Endothelial cell of umbilical vein (primary cell): ENCODE measurements at regions not wholly inside any gene's neighbourhood (a gene's known extent, or its start where the extent isn't known, plus 50 kb on each side); places are given as distances from the start of the nearest gene placed in this dataset.

ENCODE experiments used
- BruUV-seq: library from RNA; stranded (reverse); fragments of 400-500 nt; replicated peaks from 2 replicates; lab custom pipeline; 2021; lab: Mats Ljungman, UMichigan
- CTCF ChIA-PET: fragments of 300-600, 350-600 bp; sonication (Branson Sonifier 250); formaldehyde crosslinking; loops from one replicate; lab custom pipeline; 2021; ENCODE audit warnings: antibody characterized with exemption, inconsistent platforms; lab: Charles Lee
- POLR2A ChIA-PET: fragments of 300-600, 350-600 bp; sonication (Branson Sonifier 250); formaldehyde crosslinking; loops from one replicate; lab custom pipeline; 2021; ENCODE audit warnings: antibody characterized with exemption, inconsistent platforms; lab: Charles Lee
- DNase-seq: peaks from one replicate; pipeline ENCODE4 v3.0.0-alpha.2; 2011; ENCODE audit warnings: low read depth, low spot score
- FAIRE-seq: peaks from 2 replicates; lab custom pipeline; 2011; peaks lifted over from hg19 to GRCh38; lab: Jason Lieb, UNC
- H2AFZ ChIP-seq: 2 replicates; pipeline ENCODE4 v1.6.0; 2012; ENCODE audit warnings: low read depth, low read length, control low read depth, inconsistent platforms
- H3K27ac ChIP-seq: 2 replicates; pipeline ENCODE4 v1.5.1; 2011; ENCODE audit warnings: low read depth, mild to moderate bottlenecking, control low read depth, low read length, moderate library complexity; ENCODE audit not compliant: insufficient read depth
- H3K27me3 ChIP-seq, 2 experiments: 2 replicates each; pipeline versions ENCODE4 v1.6.0 to v1.6.1; 2011; ENCODE audit warnings: low read length in 2 of 2, mixed read lengths in 1 of 2; ENCODE audit not compliant: control insufficient read depth in 2 of 2, insufficient read depth in 2 of 2
- H3K36me3 ChIP-seq, 2 experiments: 2 replicates in 1 of 2; 3 replicates in 1 of 2; pipeline ENCODE4 v1.5.1; 2011; ENCODE audit warnings: low read length in 2 of 2, mild to moderate bottlenecking in 1 of 2, moderate library complexity in 1 of 2; ENCODE audit not compliant: control insufficient read depth in 2 of 2, insufficient read depth in 2 of 2; ENCODE audit errors: extremely low read depth in 1 of 2
- H3K4me1 ChIP-seq: 3 replicates; pipeline ENCODE4 v1.5.1; 2011; ENCODE audit warnings: mild to moderate bottlenecking, low read length; ENCODE audit not compliant: control insufficient read depth, insufficient read depth; ENCODE audit errors: extremely low read depth
- H3K4me2 ChIP-seq: 2 replicates; pipeline ENCODE4 v1.6.1; 2011; ENCODE audit warnings: low read length, control low read depth, mixed read lengths; ENCODE audit not compliant: insufficient read depth
- H3K4me3 ChIP-seq, 3 experiments: fragments of 200-600 bp in 1 of 3; sonication (generic), shearing (Covaris generic) in 1 of 3; replicated peaks in 1 of 3; 2 replicates each; pipeline ENCODE4 v1.5.1; 2011 to 2016; ENCODE audit warnings: control low read depth in 3 of 3, low read length in 3 of 3, mild to moderate bottlenecking in 2 of 3, inconsistent platforms in 1 of 3, low read depth in 1 of 3, moderate library complexity in 1 of 3; ENCODE audit not compliant: insufficient read depth in 1 of 3
- H3K79me2 ChIP-seq: 2 replicates; pipeline ENCODE4 v1.6.0; 2012; ENCODE audit warnings: low read length, inconsistent platforms; ENCODE audit not compliant: control insufficient read depth, insufficient read depth
- H3K9ac ChIP-seq: replicated peaks from 2 replicates; pipeline ENCODE3; 2011; ENCODE audit warnings: low read length, control low read depth; ENCODE audit not compliant: insufficient read depth; ENCODE audit errors: extremely low read depth
- H3K9me1 ChIP-seq: replicated peaks from 3 replicates; pipeline ENCODE4 v1.6.0; 2011; ENCODE audit warnings: mild to moderate bottlenecking, low read length; ENCODE audit not compliant: control insufficient read depth, insufficient read depth; ENCODE audit errors: extremely low read depth
- H3K9me3 ChIP-seq: replicated peaks from 2 replicates; pipeline ENCODE4 v1.5.1; 2012; ENCODE audit warnings: low read length, inconsistent platforms; ENCODE audit not compliant: control insufficient read depth, insufficient read depth
- H4K20me1 ChIP-seq: replicated peaks from 2 replicates; pipeline ENCODE3; 2011; ENCODE audit warnings: mild to moderate bottlenecking, low read length; ENCODE audit not compliant: control insufficient read depth, insufficient read depth; ENCODE audit errors: extremely low read depth
- EZH2 ChIP-seq: IDR thresholded peaks from 2 replicates; pipeline ENCODE4 v1.6.1; 2012; ENCODE audit warnings: borderline replicate concordance, low read depth, mild to moderate bottlenecking, moderate library complexity, low read length, inconsistent platforms; ENCODE audit not compliant: severe bottlenecking
- FOS ChIP-seq: IDR thresholded peaks from 2 replicates; pipeline ENCODE4 v1.6.1; 2011; ENCODE audit warnings: mild to moderate bottlenecking, low read length, moderate library complexity, borderline replicate concordance; ENCODE audit not compliant: insufficient read depth
- GATA2 ChIP-seq: IDR thresholded peaks from 2 replicates; pipeline ENCODE4 v1.7.0; 2011; ENCODE audit warnings: low read depth, mild to moderate bottlenecking, moderate library complexity, mixed read lengths, low read length; ENCODE audit not compliant: insufficient read length, insufficient read depth
- JUN ChIP-seq: IDR thresholded peaks from 2 replicates; pipeline ENCODE4 v1.6.1; 2011; ENCODE audit warnings: borderline replicate concordance, low read depth; ENCODE audit not compliant: insufficient read length, insufficient read depth
- MYC ChIP-seq: IDR thresholded peaks from one replicate; pipeline ENCODE4 v1.6.1; 2011; ENCODE audit warnings: mild to moderate bottlenecking, low read depth, low read length
- POLR2A ChIP-seq: IDR thresholded peaks from 2 replicates; pipeline ENCODE4 v1.6.1; 2012; ENCODE audit warnings: low read depth, mild to moderate bottlenecking, control low read depth, low read length
- POLR2AphosphoS5 ChIP-seq: IDR thresholded peaks from 2 replicates; pipeline ENCODE4 v1.6.1; 2012; ENCODE audit warnings: low read depth, mild to moderate bottlenecking, control low read depth, low read length, moderate library complexity; ENCODE audit not compliant: insufficient read depth
- dilution Hi-C: fragments of 300-500 bp; cut with MboI; formaldehyde crosslinking; loops from one replicate; pipeline ENCODE4 v1.15.0; 2019; ENCODE audit warnings: low sequenced_read_pairs; ENCODE audit not compliant: extremely low pct_ligation_motif_present
- intact Hi-C: fragments of 100-400 bp; cut with micrococcal nuclease; formaldehyde crosslinking; loops from one replicate; pipeline ENCODE4 v1.10.0; 2022
- TF ChIP-seq, protein P1 (sequence below), 2 donors: IDR thresholded peaks; 1 replicate in 1 of 2; 2 replicates in 1 of 2; pipeline ENCODE4 v1.5.1; 2011; ENCODE audit warnings: low read length in 2 of 2, mild to moderate bottlenecking in 2 of 2, moderate library complexity in 2 of 2, control low read depth in 1 of 2, inconsistent platforms in 1 of 2, low read depth in 1 of 2; ENCODE audit not compliant: insufficient read depth in 1 of 2; ENCODE audit errors: extremely low read depth in 1 of 2
- TF ChIP-seq, protein P2 (sequence below): IDR thresholded peaks from 2 replicates; pipeline ENCODE4 v1.6.1; 2011; ENCODE audit not compliant: insufficient read depth, insufficient read length

DNA sequence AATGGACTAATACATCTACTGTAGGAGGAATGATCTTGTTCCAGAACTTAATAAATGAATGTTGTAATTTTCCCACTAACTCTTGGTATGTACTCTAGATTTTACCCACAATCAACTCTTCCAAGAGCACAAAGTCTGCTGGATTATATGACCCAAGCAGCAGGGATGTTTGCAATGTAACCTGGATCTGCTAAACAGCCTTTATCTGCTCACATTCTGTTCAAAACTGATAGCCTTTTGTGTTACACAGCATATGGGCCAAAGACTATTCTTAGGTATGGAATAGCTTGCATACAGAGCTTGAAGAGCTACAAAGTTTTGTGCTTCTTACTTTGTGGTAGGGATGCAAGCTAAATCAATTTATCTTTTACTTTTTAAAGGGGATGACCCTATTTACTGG, 213.7 kb upstream of the DCN start:
- BruUV-seq: no TSS peak
- Histone ChIP-seq H3K27ac (no peak overlapping the region), H2AFZ (no peak overlapping the region), H3K36me3 (no peaks in the 10 kb centered on the region), H3K4me2 (no peak overlapping the region), H3K9me3 (no peaks in the 10 kb centered on the region), H3K79me2 (no peaks in the 10 kb centered on the region), H3K9ac (no peak overlapping the region), H3K9me1 (no peaks in the 10 kb centered on the region), H3K27me3 (no peaks in the 10 kb centered on the region), H4K20me1 (no peaks in the 10 kb centered on the region), H3K4me1 (peaks cover 20% of the 10 kb centered on the region), H3K4me3 (no peak overlapping the region)
- ChIA-PET POLR2A (no interaction called here), CTCF (interaction anchor here (1.1 to 1.4 kb wide), 2 partner anchors 14 to 15 kb away, joined by 3 to 4 read pairs; no protein-coding TSS in a partner anchor)
- TF ChIP-seq JUN (no peak), MYC (no peak), EZH2 (no peak), GATA2 (no peak), POLR2AphosphoS5 (no peak), POLR2A (no peak), FOS (no peak)
- TF ChIP-seq, protein P1, sequence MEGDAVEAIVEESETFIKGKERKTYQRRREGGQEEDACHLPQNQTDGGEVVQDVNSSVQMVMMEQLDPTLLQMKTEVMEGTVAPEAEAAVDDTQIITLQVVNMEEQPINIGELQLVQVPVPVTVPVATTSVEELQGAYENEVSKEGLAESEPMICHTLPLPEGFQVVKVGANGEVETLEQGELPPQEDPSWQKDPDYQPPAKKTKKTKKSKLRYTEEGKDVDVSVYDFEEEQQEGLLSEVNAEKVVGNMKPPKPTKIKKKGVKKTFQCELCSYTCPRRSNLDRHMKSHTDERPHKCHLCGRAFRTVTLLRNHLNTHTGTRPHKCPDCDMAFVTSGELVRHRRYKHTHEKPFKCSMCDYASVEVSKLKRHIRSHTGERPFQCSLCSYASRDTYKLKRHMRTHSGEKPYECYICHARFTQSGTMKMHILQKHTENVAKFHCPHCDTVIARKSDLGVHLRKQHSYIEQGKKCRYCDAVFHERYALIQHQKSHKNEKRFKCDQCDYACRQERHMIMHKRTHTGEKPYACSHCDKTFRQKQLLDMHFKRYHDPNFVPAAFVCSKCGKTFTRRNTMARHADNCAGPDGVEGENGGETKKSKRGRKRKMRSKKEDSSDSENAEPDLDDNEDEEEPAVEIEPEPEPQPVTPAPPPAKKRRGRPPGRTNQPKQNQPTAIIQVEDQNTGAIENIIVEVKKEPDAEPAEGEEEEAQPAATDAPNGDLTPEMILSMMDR (IDR thresholded peaks at IDR 0.05; ENCODE audit: extremely low read depth in 1 of 2, insufficient read depth in 1 of 2, low read depth in 1 of 2, low read length in 2 of 2): no peak
- TF ChIP-seq, protein P2, sequence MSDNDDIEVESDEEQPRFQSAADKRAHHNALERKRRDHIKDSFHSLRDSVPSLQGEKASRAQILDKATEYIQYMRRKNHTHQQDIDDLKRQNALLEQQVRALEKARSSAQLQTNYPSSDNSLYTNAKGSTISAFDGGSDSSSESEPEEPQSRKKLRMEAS: no peak
- dilution Hi-C loops (no loop called here), intact Hi-C loops (no loop called here)
- DNase-seq (no peak), FAIRE-seq (no peak)
